ENCODE measurements at regions not wholly inside any gene's neighbourhood (a gene's known extent, or its start where the extent isn't known, plus 50 kb on each side); places are given as distances from the start of the nearest gene placed in this dataset.

- Histone ChIP-seq H4K8ac (ENCODE audit: low read depth in 2 of 2, low read length in 2 of 2) (no peak overlapping the region), H3K4me1 (ENCODE audit: control insufficient read depth, insufficient read depth, low read length) (0 out of 2 replicates have a peak, but pooled peaks cover 1% of the 10 kb centered on the region), H3K27me3 (ENCODE audit: control insufficient read depth, insufficient read depth, low read length) (no peaks in the 10 kb centered on the region), H3K14ac (replicated peaks; ENCODE audit: low read depth, low read length) (no peak overlapping the region), H4K5ac (ENCODE audit: low read depth, low read length) (no peak overlapping the region), H3K9me3 (ENCODE audit: control insufficient read depth, insufficient read depth, low read length) (no peaks in the 10 kb centered on the region), H3K9ac (ENCODE audit: low read depth, low read length) (no peak overlapping the region), H2BK5ac (ENCODE audit: low read depth, low read length, poor library complexity, severe bottlenecking) (no peak overlapping the region), H2BK20ac (ENCODE audit: low read depth, low read length) (no peak overlapping the region), H3K56ac (ENCODE audit: extremely low read depth, insufficient read depth, low read length) (no peak overlapping the region), H3K36me3 (ENCODE audit: control insufficient read depth, insufficient read depth, low read length) (no peaks in the 10 kb centered on the region), H3K4ac (ENCODE audit: low read depth, low read length) (no peak overlapping the region), H3K27ac (ENCODE audit: insufficient read depth, low read length) (no peak overlapping the region), H3K4me3 (ENCODE audit: insufficient read depth, low read depth, low read length) (no peak overlapping the region), H4K20me1 (ENCODE audit: insufficient read depth, low read length) (no peaks in the 10 kb centered on the region), H2AFZ (replicated peaks; ENCODE audit: low read length, poor library complexity) (no peak overlapping the region), H3K4me2 (ENCODE audit: low read depth, low read length) (no peak overlapping the region), H2BK15ac (ENCODE audit: low read depth, low read length) (no peak overlapping the region), H2AK9ac (replicated peaks; ENCODE audit: low read depth, low read length, poor library complexity) (no peak overlapping the region), H3K23ac (ENCODE audit: low read depth, low read length) (no peak overlapping the region), H4K91ac (ENCODE audit: insufficient read depth, low read depth, low read length) (no peak overlapping the region), H3K79me1 (ENCODE audit: low read depth in 1 of 2, low read length in 2 of 2) (no peaks in the 10 kb centered on the region), H3K18ac (ENCODE audit: low read depth, low read length) (no peak overlapping the region), H2AK5ac (ENCODE audit: low read depth, low read length) (no peak overlapping the region), H2BK120ac (ENCODE audit: low read depth, low read length) (no peak overlapping the region), H3K9me1 (ENCODE audit: insufficient read depth, low read length) (no peaks in the 10 kb centered on the region)
- no CpG with 5 or more reads among the region's 4 CpGs for WGBS, 2 experiments (ENCODE audit: extremely low coverage in 2 of 2, insufficient read length in 1 of 2)
- intact Hi-C loops (cut with micrococcal nuclease) (loop anchor here (10.0 kb wide), 1 partner anchor 666 kb away; no protein-coding TSS in a partner anchor), dilution Hi-C loops (cut with HindIII; ENCODE audit: low sequenced_read_pairs, unreplicated experiment) (no loop called here), in situ Hi-C loops (cut with MboI; ENCODE audit: low sequenced_read_pairs) (no loop called here)
- POLR2A ChIA-PET (ENCODE audit: unreplicated experiment): no interaction called here
- no TSS peak for BruUV-seq (replicated peaks)
- ATAC-seq (ENCODE audit: low read depth) (no peak), DNase-seq (no peak)
- CTCF ChIA-PET: no interaction called here
- TF ChIP-seq MXI1 (IDR thresholded peaks at IDR 0.05; ENCODE audit: borderline replicate concordance, low read depth, low read length): no peak
- no peak for TF ChIP-seq POLR2A (IDR thresholded peaks at IDR 0.05; ENCODE audit: low read depth, low read length)
- TF ChIP-seq CHD1 (IDR thresholded peaks at IDR 0.05; ENCODE audit: low read depth, low read length): no peak
- no peak for TF ChIP-seq FOS (IDR thresholded peaks at IDR 0.05; ENCODE audit: low read depth, low read length)
- no peak for TF ChIP-seq CTCF (conservative IDR thresholded peaks at IDR 0.05; ENCODE audit: low read depth, low read length)
- TF ChIP-seq RCOR1 (IDR thresholded peaks at IDR 0.05; ENCODE audit: insufficient replicate concordance, low read length): no peak
- no peak for TF ChIP-seq RAD21 (IDR thresholded peaks at IDR 0.05; ENCODE audit: low read length)
- TF ChIP-seq RFX5 (IDR thresholded peaks at IDR 0.05; ENCODE audit: low read depth, low read length): no peak
- no peak for TF ChIP-seq NFE2L2 (IDR thresholded peaks at IDR 0.05; ENCODE audit: low read depth, low read length)
- TF ChIP-seq SMC3 (IDR thresholded peaks at IDR 0.05; ENCODE audit: low read depth, low read length): no peak
- TF ChIP-seq CEBPB (IDR thresholded peaks at IDR 0.05; ENCODE audit: low read depth, low read length): no peak
- TF ChIP-seq BHLHE40 (IDR thresholded peaks at IDR 0.05; ENCODE audit: low read depth, low read length): no peak
- no peak for TF ChIP-seq MAZ (IDR thresholded peaks at IDR 0.05; ENCODE audit: borderline replicate concordance, low read depth, low read length)
- no peak for TF ChIP-seq USF2 (IDR thresholded peaks at IDR 0.05; ENCODE audit: low read depth, low read length)
- TF ChIP-seq MAFK (IDR thresholded peaks at IDR 0.05; ENCODE audit: low read depth, low read length): no peak
Observed at GRCh38 chr4:189128341-189128740, 812.3 kb upstream of the FRG1 start.

Measured in IMR-90 (cell line).